Gastrocnemius medialis (tissue), 4 donors: ENCODE measurements at regions not wholly inside any gene's neighbourhood (a gene's known extent, or its start where the extent isn't known, plus 50 kb on each side); places are given as distances from the start of the nearest gene placed in this dataset.

Experiments used
- ATAC-seq, 2 donors: fragments of 150-250 bp; one replicate each; pipeline ENCODE4 v1.9.1; 2016
- DNase-seq, 2 donors: peaks; one replicate each; pipeline ENCODE4 v3.0.0-alpha.2; 2019
- H3K27ac ChIP-seq, 4 donors: fragments of 200-600 bp; sonication (generic); 1 replicate in 1 of 4; 2 replicates in 3 of 4; pipeline ENCODE4 v1.5.1; 2016 to 2018; ENCODE audit warnings: mild to moderate bottlenecking in 2 of 4, moderate library complexity in 1 of 4
- H3K27me3 ChIP-seq, 3 donors: fragments of 200-600 bp; sonication (generic) in 2 of 3; 1 replicate in 1 of 3; 2 replicates in 2 of 3; pipeline versions ENCODE4 v1.5.1 to v1.6.0; 2016 to 2019; ENCODE audit warnings: mild to moderate bottlenecking in 1 of 3, moderate library complexity in 1 of 3
- H3K36me3 ChIP-seq, 2 donors: fragments of 200-600 bp; sonication (generic) in 1 of 2; one replicate each; pipeline ENCODE4 v1.5.1; 2017 to 2018
- H3K4me1 ChIP-seq, 2 donors: fragments of 200-600 bp; sonication (generic) in 1 of 2; one replicate each; pipeline ENCODE4 v1.5.1; 2016 to 2017; ENCODE audit warnings: mild to moderate bottlenecking in 2 of 2
- H3K4me3 ChIP-seq, 4 donors: fragments of 200-600 bp; sonication (generic) in 3 of 4; 1 replicate in 1 of 4; 2 replicates in 3 of 4; pipeline ENCODE4 v1.5.1; 2016 to 2019; ENCODE audit warnings: mild to moderate bottlenecking in 2 of 4
- H3K9me3 ChIP-seq, 3 donors: fragments of 200-600 bp; sonication (generic) in 2 of 3; 1 replicate in 1 of 3; 2 replicates in 2 of 3; pipeline ENCODE4 v1.5.1; 2016 to 2019
- POLR2A ChIP-seq, 2 donors: fragments of 450-650 bp; IDR thresholded peaks; one replicate each; pipeline ENCODE4 v1.6.1; 2017; ENCODE audit warnings: antibody characterized with exemption in 2 of 2, mild to moderate bottlenecking in 2 of 2, moderate library complexity in 2 of 2
- in situ Hi-C, 4 donors: fragments of 200-750 bp; cut with MboI; loops; one replicate each; pipeline versions ENCODE4 v1.15.0 to v1.8.0; 2017; ENCODE audit warnings: low sequenced_read_pairs in 4 of 4
- intact Hi-C: fragments of 100-400 bp; cut with DNase I; formaldehyde crosslinking; loops from one replicate; pipeline ENCODE4 v1.15.1; 2023; ENCODE audit warnings: low total_unique reads
- TF ChIP-seq, protein P1 (sequence below), 5 experiments: fragments of 450-650 bp in 3 of 5; fragments of 200-600 bp in 2 of 5; sonication (generic) in 2 of 5; IDR thresholded peaks in 4 of 5; conservative IDR thresholded peaks in 1 of 5; 1 replicate in 4 of 5; 2 replicates in 1 of 5; pipeline ENCODE4 v1.5.1; 2016 to 2019; ENCODE audit warnings: antibody characterized with exemption in 5 of 5, mild to moderate bottlenecking in 3 of 5, moderate library complexity in 3 of 5

DNA sequence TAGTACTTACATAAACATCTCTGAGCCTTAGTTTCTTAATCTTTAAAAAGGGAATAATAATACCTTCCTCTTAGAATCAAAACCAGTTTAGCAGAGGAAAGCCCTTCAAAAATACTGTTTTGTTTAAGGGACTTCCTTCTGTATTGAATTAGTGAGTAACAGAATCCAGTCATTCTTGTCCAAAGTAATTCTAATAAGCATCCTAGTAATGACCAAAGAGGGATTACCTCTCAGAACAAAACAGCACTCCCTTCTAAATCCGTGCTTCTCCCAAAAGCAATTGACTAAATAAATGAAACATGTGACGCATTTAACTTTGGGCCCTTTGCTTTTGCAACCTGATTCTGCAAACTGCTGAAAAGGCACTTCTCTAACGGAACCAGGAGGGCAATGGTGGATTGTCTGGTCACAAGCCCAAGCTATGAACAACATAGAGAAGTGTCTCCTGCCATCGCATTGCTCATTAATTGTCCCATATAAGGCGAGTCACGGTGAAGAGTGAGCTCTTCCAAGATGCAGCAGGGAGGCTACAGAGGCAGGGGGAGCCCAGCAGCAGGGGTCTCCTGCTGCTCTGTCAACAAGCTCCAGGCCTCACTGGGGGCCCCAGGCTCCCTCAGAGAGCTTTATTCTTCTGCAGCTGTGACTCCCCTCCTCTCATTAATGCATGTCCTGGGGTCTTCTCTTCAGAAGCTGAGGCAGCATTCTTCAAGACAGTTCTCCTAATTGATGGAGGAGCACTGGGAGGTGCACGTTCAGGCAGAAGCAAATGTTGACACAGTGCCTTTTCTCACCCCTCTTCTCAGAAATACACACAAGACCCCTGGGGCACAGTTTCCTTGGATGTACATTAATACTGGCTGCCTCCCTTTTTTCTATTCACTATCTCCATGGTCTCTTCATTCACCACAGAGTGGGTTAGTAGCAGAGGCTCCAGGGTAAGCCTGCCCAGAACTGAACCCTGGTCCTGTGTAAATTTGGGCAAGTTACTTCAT, 419.6 kb upstream of the RASGEF1B start:
- peaks cover 0 to 4% (median 0%) of the 10 kb centered on the region in 3 donors for H3K9me3 ChIP-seq
- no peaks in the 10 kb centered on the region for H3K27me3 ChIP-seq
- no peak for DNase-seq
- no peak for ATAC-seq
- in situ Hi-C loops (no loop called here), intact Hi-C loops (no loop called here)
- no peaks in the 10 kb centered on the region for H3K36me3 ChIP-seq
- H3K4me1 ChIP-seq = no peaks in the 10 kb centered on the region
- no peak overlapping the region for H3K4me3 ChIP-seq
- no peak overlapping the region for H3K27ac ChIP-seq
- TF ChIP-seq POLR2A (IDR thresholded peaks at IDR 0.05) = no peak
- TF ChIP-seq, protein P1, sequence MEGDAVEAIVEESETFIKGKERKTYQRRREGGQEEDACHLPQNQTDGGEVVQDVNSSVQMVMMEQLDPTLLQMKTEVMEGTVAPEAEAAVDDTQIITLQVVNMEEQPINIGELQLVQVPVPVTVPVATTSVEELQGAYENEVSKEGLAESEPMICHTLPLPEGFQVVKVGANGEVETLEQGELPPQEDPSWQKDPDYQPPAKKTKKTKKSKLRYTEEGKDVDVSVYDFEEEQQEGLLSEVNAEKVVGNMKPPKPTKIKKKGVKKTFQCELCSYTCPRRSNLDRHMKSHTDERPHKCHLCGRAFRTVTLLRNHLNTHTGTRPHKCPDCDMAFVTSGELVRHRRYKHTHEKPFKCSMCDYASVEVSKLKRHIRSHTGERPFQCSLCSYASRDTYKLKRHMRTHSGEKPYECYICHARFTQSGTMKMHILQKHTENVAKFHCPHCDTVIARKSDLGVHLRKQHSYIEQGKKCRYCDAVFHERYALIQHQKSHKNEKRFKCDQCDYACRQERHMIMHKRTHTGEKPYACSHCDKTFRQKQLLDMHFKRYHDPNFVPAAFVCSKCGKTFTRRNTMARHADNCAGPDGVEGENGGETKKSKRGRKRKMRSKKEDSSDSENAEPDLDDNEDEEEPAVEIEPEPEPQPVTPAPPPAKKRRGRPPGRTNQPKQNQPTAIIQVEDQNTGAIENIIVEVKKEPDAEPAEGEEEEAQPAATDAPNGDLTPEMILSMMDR (IDR thresholded peaks at IDR 0.05 in 4 of 5, conservative IDR thresholded peaks at IDR 0.05 in 1 of 5) = no peak

DNA sequence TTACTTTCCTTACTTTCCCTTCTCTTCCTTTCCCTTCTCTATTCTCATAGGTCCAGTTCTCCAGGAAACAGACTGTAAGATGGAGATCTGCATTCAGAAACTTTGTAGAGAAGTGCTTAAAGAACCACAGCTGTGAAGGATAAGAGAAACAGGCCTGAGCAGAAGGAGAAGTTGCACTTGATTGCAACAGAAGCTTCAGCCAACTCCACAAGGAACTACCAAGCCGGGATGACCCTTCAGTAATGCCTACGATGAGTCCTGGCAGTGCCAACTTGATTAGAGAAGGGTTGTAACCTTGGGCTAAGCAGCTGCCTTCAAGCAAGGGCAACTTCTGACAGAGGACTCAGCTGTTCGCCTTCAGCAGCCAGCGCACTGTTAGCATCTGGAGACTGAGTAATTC, 413.3 kb upstream of the RASGEF1B start:
- no peak for TF ChIP-seq POLR2A (IDR thresholded peaks at IDR 0.05)
- TF ChIP-seq, protein P1 (IDR thresholded peaks at IDR 0.05 in 4 of 5, conservative IDR thresholded peaks at IDR 0.05 in 1 of 5) = no peak
- Histone ChIP-seq H3K36me3 (no peaks in the 10 kb centered on the region), H3K9me3 (peaks cover 0 to 4% (median 0%) of the 10 kb centered on the region in 3 donors), H3K4me3 (no peak overlapping the region), H3K4me1 (no peaks in the 10 kb centered on the region), H3K27ac (no peak overlapping the region), H3K27me3 (no peaks in the 10 kb centered on the region)
- ATAC-seq = no peak
- no peak for DNase-seq
- in situ Hi-C loops (no loop called here), intact Hi-C loops (no loop called here)

DNA sequence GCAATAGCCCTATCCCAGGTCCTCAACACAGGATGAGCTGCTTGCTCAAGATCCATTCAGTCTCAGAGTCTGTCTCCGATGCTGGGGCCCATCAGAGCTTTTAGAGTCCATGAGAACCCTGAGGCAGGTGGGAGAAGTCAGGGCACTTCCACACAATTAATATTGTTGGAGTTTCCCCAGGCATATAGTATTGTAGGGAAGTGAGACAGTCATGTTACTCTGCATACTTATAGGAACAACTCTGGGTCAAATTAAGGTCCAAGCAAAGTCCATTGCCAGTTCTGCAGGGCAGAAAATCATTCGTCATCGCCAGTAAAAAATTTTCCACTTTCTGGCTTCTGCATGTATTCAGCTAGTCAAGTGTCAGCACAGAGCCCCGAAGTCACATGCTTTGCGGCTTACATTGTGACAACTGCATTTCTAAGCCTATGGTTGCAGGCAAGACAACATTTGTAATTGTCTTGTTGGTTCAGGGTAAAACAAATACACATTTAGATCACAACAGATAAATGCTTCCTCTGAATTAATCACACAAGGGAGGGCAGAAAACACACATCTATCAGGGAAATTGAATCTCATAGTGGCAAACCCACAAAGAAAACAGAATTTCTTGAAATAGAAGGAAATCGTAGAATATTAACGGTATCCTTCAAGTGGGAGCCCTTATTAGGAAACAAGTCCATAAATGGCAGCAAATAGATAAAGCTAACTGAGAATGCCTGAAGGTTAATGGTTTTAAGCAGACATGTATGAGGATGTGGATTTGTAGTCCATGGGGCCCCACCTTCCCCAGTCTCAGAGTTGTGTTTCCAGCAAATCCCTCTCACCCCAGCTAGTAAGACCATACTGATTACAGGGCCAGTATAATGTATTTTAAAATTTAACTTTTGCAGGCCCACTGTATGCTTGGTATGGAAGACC, 412.1 kb upstream of the RASGEF1B start:
- DNase-seq (no peak), ATAC-seq (no peak)
- in situ Hi-C loops = no loop called here
- H3K27me3 ChIP-seq = no peaks in the 10 kb centered on the region
- no peak overlapping the region for H3K27ac ChIP-seq
- H3K36me3 ChIP-seq = no peaks in the 10 kb centered on the region
- intact Hi-C loops = no loop called here
- no peak for TF ChIP-seq POLR2A (IDR thresholded peaks at IDR 0.05)
- TF ChIP-seq, protein P1 (IDR thresholded peaks at IDR 0.05 in 4 of 5, conservative IDR thresholded peaks at IDR 0.05 in 1 of 5) = no peak
- H3K9me3 ChIP-seq = peaks cover 0 to 4% (median 0%) of the 10 kb centered on the region in 3 donors
- no peak overlapping the region for H3K4me3 ChIP-seq
- H3K4me1 ChIP-seq = no peaks in the 10 kb centered on the region

DNA sequence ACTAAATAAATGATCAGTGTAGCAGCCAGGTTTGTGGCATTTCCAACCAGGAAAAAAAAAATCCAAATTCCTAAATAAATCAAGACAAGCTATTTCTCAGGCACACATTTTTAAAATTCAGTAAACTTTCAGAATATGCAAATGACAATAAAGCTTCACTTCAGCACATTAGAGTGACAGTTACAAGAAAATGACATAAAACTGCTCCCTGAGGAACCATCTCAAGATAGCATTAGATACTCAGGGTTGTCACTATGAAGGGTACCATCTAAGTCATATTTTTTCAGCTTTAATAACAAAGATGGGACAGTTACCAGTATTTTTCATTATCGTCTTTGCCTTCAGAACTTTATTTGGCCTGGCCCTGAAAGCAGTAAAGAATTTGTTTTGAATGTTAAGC, 411.3 kb upstream of the RASGEF1B start:
- no peaks in the 10 kb centered on the region for H3K27me3 ChIP-seq
- ATAC-seq (no peak), DNase-seq (no peak)
- intact Hi-C loops = no loop called here
- H3K4me3 ChIP-seq = no peak overlapping the region
- no peak overlapping the region for H3K27ac ChIP-seq
- peaks cover 0 to 4% (median 0%) of the 10 kb centered on the region in 3 donors for H3K9me3 ChIP-seq
- H3K36me3 ChIP-seq = no peaks in the 10 kb centered on the region
- in situ Hi-C loops = no loop called here
- no peak for TF ChIP-seq POLR2A (IDR thresholded peaks at IDR 0.05)
- TF ChIP-seq, protein P1 (IDR thresholded peaks at IDR 0.05 in 4 of 5, conservative IDR thresholded peaks at IDR 0.05 in 1 of 5) = no peak
- no peaks in the 10 kb centered on the region for H3K4me1 ChIP-seq
